ENCODE measurements at regions not wholly inside any gene's neighbourhood (a gene's known extent, or its start where the extent isn't known, plus 50 kb on each side); places are given as distances from the start of the nearest gene placed in this dataset.
A peak's percentile ranks its signal among the peaks of the same experiment; 100 is the strongest.

DNA sequence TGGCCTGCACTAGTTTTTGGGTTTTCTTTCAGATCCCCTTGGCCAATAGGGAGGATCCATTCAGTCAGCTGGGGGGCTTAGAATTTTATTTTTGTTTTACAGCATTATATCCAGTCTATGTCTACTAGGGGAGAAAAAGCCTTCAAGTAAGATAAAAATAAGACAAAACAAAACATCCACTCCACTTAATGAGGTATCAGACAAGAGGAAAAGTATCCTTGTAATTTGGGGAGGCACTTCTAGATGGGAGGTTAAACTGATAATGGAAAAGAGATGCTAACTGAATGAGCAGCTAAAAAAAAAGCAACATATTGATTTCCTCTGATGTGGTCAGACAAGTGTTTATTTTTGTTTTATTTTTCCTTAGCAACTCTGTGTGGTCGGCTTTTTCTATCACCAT is 278.0 kb upstream of the ANO3 start:
- no peak for DNase-seq

GRCh38 chr11:26062660-26063059 is 269.3 kb upstream of the ANO3 start:
- DNase-seq, result no peak

- DNase-seq, result no peak
Measured at GRCh38 chr11:26063915-26064314, 268.0 kb upstream of the ANO3 start.

DNA sequence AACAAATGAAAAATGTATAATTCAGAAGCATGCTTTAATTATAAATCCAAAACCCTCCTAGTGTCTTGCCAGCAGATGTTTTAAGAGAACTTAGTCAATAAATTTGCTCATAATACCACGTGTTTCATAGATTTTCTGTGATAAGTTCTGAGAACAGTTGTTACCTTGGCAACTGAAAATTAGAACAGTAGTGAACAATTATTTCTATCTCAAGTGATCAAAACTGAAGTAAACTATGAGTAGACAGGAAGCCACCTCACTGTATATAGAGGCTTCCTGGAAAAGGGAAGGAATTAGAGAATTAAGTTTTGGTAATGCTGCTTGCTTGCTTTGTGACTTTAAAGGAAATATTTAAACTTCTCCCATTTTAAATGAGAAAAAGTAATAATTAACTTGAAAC is 266.0 kb upstream of the ANO3 start:
- DNase-seq, result no peak

GRCh38 chr11:26070714-26071380 is 261.1 kb upstream of the ANO3 start:
- DNase-seq, result peak; percentile 42

GRCh38 chr11:26072614-26073153 is 259.2 kb upstream of the ANO3 start:
- peak; percentile 26 for DNase-seq

- DNase-seq, result no peak
Measured at GRCh38 chr11:26073646-26074045, 258.3 kb upstream of the ANO3 start.

- DNase-seq, result no peak
Measured at GRCh38 chr11:26076233-26076990, 255.5 kb upstream of the ANO3 start.

- no peak for DNase-seq
Measured at GRCh38 chr11:26078231-26078821, 253.6 kb upstream of the ANO3 start.

DNA sequence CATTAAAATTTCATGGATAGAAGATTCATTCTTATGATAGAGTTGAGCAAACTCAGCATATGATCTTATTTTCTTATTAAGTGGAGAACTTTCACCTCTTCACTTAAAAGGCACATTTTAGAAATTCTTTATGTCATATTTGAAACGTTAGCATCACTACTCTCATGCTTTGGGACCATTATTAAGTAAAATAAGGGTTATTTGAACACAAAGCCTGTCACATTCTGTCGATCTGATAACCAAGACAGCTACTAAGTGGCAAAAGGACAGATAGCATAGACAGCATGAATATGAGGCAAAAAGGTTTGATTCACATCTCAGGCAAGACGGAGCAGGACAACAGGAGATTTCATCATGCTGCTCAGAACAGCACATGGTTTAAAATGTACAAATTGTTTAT is 247.6 kb upstream of the ANO3 start:
- no peak for DNase-seq

- DNase-seq, result peak; percentile 56
Measured at GRCh38 chr11:26086028-26086427, 245.9 kb upstream of the ANO3 start.

DNA sequence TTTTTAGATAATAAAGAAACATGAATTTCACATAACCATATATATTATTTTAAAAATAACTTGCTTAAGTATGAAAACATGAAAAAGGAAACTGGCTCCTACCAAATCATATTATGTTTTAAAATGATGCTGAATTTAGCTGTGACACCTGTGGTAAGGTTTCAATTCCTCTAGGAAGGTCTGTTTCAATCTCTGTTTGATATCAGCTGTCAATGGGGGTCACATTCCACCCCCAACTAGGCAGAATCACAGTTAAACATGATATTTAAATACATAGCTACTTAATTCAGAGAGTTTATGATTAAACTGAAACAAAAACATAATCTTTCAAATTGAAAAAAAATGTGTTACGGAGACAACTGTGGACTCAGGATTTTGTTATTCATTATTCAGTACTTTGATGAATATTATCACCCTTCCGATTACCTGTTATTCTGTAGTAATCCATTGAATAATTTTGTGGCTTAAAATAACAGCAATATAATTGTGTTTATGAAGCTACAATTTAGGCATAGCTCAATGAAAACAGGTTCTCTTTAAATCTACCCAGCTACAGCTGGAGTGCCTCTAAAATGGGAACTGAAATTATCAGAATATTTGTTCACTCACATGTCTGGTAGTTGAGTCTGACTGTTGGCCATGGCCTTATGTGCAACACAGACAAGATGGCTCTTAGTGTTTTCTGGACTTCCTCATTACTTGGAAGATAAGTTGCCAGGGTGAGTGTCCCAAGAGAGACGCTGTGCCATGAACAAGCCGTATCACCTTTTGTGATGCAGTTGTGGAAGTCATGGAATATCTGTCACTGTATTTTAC is 244.6 kb upstream of the ANO3 start:
- DNase-seq, result no peak

DNA sequence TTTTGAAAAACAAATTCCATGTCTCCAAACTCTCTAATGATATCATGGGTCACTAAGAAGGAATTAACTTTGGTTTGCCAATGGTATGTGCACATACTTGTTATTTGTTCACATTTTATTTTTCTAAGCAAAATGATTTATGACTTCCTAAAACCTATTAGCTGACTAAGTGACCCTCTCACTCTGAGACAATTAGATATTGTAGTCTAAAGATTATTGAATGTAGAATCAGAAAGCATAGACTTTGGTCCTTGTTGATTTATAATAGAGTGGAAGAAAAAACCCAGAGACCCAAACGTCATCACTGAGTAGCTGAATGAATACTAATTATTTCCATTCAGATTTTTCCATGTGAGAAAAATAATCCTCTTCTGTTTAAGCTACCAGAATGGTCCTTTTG is 243.5 kb upstream of the ANO3 start:
- DNase-seq, result no peak

DNA sequence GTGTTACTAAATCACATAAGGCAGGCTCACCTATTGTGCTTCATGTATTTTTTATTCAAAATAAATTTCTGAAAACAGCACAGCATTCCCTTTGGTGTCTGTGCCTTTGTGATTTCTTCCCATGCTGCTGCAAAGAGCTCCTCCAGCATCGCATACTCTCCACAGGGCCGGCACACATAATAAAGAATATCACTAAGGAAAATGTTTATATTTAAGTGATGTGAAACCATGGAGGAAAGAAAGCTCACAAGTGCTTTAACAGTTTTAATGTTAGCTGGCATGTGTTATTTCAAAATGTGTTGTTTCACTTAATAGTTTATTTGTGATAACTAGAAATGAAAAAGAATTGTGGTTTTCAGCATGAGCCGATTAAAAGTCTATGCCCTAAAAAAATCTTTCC is 241.3 kb upstream of the ANO3 start:
- no peak for DNase-seq

GRCh38 chr11:26093206-26093605 is 238.7 kb upstream of the ANO3 start:
- no peak for DNase-seq

DNA sequence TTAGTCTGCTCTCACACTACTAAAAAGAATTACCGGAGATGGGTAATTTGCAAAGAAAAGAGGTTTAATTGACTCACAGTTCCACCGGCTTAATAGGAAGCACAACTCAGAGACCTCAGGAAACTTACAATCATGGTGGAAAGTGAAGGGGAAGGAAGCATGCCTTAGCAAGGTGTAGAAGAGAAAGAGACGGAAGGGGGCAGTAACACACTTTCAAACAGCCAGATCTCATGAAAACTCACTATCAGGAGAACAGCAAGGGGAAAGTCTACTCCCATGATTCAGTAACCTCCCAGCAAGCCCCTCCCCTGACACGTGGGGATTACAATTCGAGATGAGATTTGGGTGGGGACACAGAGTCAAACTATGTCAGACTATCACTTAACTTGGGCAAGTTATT is 236.6 kb upstream of the ANO3 start:
- DNase-seq, result no peak

DNA sequence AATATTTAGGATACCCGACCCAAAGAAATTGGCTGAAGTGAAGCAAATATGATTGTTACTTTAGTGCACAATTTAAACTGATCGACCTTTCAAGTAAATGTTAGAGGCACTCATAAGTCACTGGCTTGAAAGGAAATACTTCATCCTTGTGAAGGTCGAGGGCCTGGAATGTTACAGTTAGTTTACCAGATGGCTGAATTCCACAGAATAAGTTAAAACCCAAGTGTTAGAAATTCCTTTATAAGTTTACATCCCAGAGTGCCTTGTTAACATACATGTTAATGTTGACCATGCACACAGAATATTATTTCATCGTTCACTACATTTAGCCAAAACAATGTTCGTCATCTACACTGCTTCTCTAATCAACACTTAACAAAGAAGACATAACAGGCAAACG is 235.5 kb upstream of the ANO3 start:
- DNase-seq, result no peak

DNA sequence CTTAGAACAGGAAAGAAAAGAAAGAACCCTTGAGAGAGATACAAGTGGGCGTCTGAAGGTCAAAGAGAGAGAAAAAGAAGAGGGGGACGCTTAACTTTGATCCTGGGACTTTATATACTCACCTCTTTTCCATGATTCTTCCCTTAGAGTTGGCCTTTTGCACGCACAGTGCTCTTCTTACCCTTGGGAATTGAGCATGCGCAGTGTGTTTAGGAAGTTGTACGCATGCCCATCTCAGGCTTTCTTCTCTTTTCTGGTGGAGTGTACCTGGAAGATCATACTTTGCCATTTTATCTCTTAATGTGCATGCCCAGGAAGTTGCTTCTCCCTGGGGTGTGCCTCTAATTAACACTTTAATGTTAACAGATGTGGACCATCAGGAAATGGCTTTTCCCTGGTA is 229.6 kb upstream of the ANO3 start:
- DNase-seq, result no peak

DNA sequence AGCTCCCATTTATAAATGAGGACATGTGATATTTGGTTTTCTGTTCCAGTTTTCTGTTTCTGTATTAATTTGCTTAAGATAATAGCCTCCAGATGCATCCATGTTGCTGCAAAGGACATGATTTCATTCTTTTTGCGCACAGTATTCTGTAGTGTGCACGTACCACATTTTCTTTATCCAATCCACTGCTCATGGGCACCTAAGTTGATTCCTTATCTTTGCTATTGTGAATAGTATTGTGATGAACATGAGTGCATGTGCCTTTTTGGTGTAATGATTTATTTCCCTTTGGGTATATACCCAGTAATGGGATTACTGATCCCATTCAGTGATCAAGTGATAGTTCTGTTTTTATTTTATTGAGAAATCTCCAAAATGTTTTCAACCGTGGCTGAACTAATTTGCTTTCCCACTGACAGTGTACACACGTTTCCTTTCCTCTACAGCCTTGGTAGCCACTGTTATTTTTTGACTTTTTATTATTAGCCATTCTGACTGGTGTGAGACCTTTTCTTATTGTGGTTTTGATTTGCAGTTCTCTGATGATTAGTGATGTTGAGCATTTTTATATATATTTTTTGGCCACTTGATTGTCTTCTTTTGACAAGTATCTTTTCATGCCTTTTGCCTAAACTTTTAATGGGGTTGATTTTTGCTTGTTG is 226.0 kb upstream of the ANO3 start:
- DNase-seq, result no peak

- no peak for DNase-seq
Measured at GRCh38 chr11:26106726-26107125, 225.2 kb upstream of the ANO3 start.

- no peak for DNase-seq
Measured at GRCh38 chr11:26109658-26110368, 222.1 kb upstream of the ANO3 start.

GRCh38 chr11:26112264-26112663 is 219.7 kb upstream of the ANO3 start:
- DNase-seq, result no peak
